SU-DHL-6 (cell line): ENCODE measurements at regions not wholly inside any gene's neighbourhood (a gene's known extent, or its start where the extent isn't known, plus 50 kb on each side); places are given as distances from the start of the nearest gene placed in this dataset.
"Not testable (repeated sequence)": the region's sequence is repeated elsewhere in the genome, so short reads cannot be mapped to it uniquely, and the experiment has no call there.

Experiments
- H2AFZ ChIP-seq: fragments of 200-600 bp; sonication (generic); 2 replicates; pipeline ENCODE4 v1.6.1; 2014; ENCODE audit warnings: low read depth, mild to moderate bottlenecking, moderate library complexity, mixed read lengths, antibody characterized with exemption, low read length; ENCODE audit not compliant: severe bottlenecking
- H3F3A ChIP-seq: fragments of 200-600 bp; shearing (Covaris generic); 2 replicates; pipeline ENCODE4 v1.6.0; 2016; ENCODE audit warnings: antibody characterized with exemption, mild to moderate bottlenecking; ENCODE audit not compliant: insufficient read depth
- H3K27ac ChIP-seq: fragments of 200-600 bp; sonication (generic); 2 replicates; pipeline ENCODE4 v1.5.1; 2016; ENCODE audit warnings: low read depth, mild to moderate bottlenecking, low read length, moderate library complexity, mixed read lengths
- H3K27me3 ChIP-seq: fragments of 200-600 bp; sonication (generic), shearing (Covaris generic); 2 replicates; pipeline ENCODE4 v1.6.0; 2014; ENCODE audit warnings: mild to moderate bottlenecking, low read length
- H3K36me3 ChIP-seq: fragments of 200-600 bp; sonication (generic); 2 replicates; pipeline ENCODE4 v1.6.1; 2014; ENCODE audit warnings: mild to moderate bottlenecking, low read length, mixed read lengths
- H3K4me2 ChIP-seq: fragments of 300-600, 200-600 bp; shearing (Covaris generic), sonication (generic); 2 replicates; pipeline ENCODE4 v1.6.0; 2014; ENCODE audit warnings: low read length, low read depth, mild to moderate bottlenecking; ENCODE audit not compliant: poor library complexity, severe bottlenecking
- H3K4me3 ChIP-seq: fragments of 200-600 bp; sonication (generic); 2 replicates; pipeline ENCODE4 v1.5.1; 2014; ENCODE audit warnings: antibody characterized with exemption, low read length, mild to moderate bottlenecking, mixed read lengths; ENCODE audit not compliant: insufficient read depth, poor library complexity, severe bottlenecking
- H3K79me2 ChIP-seq: fragments of 200-600 bp; sonication (generic); 2 replicates; pipeline ENCODE4 v1.6.1; 2014; ENCODE audit warnings: mild to moderate bottlenecking, low read length, moderate library complexity; ENCODE audit not compliant: insufficient read depth
- H3K9ac ChIP-seq: fragments of 200-600 bp; sonication (generic); 2 replicates; pipeline ENCODE4 v1.7.0; 2014; ENCODE audit warnings: mild to moderate bottlenecking, low read length
- H3K9me2 ChIP-seq: fragments of 200-600 bp; sonication (generic); replicated peaks from 2 replicates; pipeline ENCODE4 v1.6.1; 2014; ENCODE audit warnings: low read length; ENCODE audit not compliant: insufficient read depth
- H3K9me3 ChIP-seq: fragments of 200-600 bp; sonication (generic); 2 replicates; pipeline ENCODE4 v1.6.1; 2014; ENCODE audit warnings: low read length, mixed read lengths; ENCODE audit not compliant: insufficient read depth
- H4K20me1 ChIP-seq: fragments of 200-600 bp; sonication (generic); 2 replicates; pipeline ENCODE4 v1.6.1; 2014; ENCODE audit warnings: low read depth, mild to moderate bottlenecking, antibody characterized with exemption, low read length, moderate library complexity, mixed read lengths

DNA sequence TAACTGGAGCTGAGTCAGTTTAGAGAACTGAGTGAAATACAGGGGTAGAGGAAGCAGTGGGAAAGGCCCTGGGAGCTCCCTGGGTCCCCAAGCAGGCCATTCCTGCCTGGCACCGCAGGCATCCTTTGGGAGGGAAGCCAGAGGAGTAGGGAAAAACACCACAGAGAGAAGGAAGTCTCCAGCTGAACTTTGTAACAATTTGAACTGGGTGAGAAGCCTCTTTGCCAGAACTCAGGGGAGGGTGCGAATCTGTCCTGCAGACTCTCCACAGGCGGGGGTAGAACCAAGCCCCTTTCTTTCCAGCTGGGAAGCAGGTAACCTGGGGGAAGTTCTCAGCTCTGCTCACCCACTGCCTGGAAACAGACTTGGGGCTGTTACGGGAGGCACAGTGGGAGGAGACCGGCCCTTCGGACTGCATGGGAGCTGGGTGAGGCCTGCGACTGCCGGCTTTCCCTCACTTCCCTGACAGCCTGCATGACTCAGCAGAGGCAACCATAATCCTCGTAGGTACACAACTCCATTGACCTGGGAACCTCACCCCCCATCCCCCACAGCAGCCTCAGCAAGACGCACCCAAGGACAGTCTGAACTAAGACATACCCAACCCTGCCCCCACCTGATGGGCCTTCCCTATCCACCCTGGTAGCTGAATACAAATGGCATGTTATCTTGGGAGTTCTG lies 110.1 kb downstream of the ARHGAP11B start:
- H3F3A ChIP-seq, H3K9ac ChIP-seq, H3K79me2 ChIP-seq, H3K9me3 ChIP-seq, H3K27me3 ChIP-seq, H3K4me3 ChIP-seq, H3K9me2 ChIP-seq, H3K27ac ChIP-seq, H2AFZ ChIP-seq, H4K20me1 ChIP-seq, H3K4me2 ChIP-seq: not testable (repeated sequence)
- H3K36me3 ChIP-seq = peaks cover 14% of the 10 kb centered on the region

GRCh38 chr15:30742796-30743195 lies 116.9 kb downstream of the ARHGAP11B start:
- not testable (repeated sequence) for H3K9ac ChIP-seq, H3K27me3 ChIP-seq, H3K4me3 ChIP-seq, H3K9me2 ChIP-seq, H3K79me2 ChIP-seq, H3K9me3 ChIP-seq, H3K36me3 ChIP-seq, H2AFZ ChIP-seq, H3K4me2 ChIP-seq, H4K20me1 ChIP-seq, H3K27ac ChIP-seq, H3F3A ChIP-seq

- not testable (repeated sequence) for H3K36me3 ChIP-seq, H3K9me2 ChIP-seq, H3K27me3 ChIP-seq, H3K9ac ChIP-seq, H3K4me2 ChIP-seq, H3K27ac ChIP-seq, H3K9me3 ChIP-seq, H2AFZ ChIP-seq, H3K79me2 ChIP-seq, H3K4me3 ChIP-seq, H4K20me1 ChIP-seq, H3F3A ChIP-seq
Observed at GRCh38 chr15:30749048-30749447, 123.1 kb downstream of the ARHGAP11B start.

DNA sequence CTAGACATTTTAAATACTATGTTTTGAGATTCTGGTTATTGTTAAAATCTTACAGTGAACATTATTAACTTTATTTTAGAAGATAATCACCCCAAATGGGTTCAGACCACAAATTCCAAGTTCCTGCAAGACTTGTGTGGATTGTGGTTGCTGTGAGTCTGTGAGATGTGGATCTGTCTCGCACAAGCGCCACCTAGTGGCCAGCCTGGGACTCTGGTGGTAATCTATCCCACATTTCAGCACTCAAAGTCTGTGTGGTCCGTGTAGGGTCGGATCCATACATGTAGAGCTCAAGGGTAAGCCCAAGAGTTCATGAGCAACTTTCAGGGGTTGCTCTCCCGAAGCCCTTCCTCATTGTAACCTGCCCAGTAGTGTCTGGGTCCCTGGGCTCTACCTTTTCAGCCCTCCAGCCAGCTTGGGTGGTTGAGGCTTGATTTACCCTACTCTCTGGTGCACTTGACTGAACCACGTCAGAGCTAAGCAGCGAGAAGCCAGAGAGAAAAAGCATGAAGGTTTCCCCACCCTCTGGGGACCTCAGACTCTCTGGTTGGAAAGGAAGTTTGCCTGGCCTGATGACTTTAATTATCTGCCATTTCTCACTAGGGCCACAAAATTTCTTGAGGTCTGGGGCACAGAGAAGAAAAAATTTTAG lies 129.2 kb downstream of the ARHGAP11B start:
- H3K4me2 ChIP-seq, H3K9me2 ChIP-seq, H3K79me2 ChIP-seq, H3K27ac ChIP-seq, H3K4me3 ChIP-seq, H4K20me1 ChIP-seq, H2AFZ ChIP-seq, H3K36me3 ChIP-seq, H3K9me3 ChIP-seq, H3F3A ChIP-seq, H3K9ac ChIP-seq, H3K27me3 ChIP-seq: not testable (repeated sequence)

DNA sequence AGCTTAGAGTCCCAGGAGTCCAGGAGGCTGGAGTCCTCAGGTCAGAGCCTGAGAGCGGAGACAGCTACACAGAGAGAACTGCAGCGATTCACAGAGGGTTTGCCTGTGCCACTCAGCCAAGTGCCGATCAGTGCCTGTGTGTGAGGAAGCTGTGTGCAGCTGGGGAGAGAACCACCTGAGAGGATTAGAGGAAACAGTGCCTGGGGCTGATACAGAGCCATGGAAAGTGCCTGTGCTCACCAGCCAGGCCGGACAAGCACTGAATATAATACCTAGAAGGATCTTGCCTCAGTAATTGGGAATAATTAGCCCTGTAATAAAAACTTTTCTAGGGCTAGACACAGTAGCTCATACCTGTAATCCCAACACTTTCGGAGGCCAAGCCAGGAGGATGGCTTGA lies 134.7 kb downstream of the ARHGAP11B start:
- H3K4me2 ChIP-seq, H3K79me2 ChIP-seq, H3K4me3 ChIP-seq, H4K20me1 ChIP-seq, H3K9me3 ChIP-seq, H3F3A ChIP-seq, H3K27me3 ChIP-seq, H3K9me2 ChIP-seq, H3K27ac ChIP-seq, H3K36me3 ChIP-seq, H3K9ac ChIP-seq, H2AFZ ChIP-seq: not testable (repeated sequence)

GRCh38 chr15:30761365-30761764 lies 135.4 kb downstream of the ARHGAP11B start:
- H3K79me2 ChIP-seq, H3K36me3 ChIP-seq: not testable (repeated sequence)

DNA sequence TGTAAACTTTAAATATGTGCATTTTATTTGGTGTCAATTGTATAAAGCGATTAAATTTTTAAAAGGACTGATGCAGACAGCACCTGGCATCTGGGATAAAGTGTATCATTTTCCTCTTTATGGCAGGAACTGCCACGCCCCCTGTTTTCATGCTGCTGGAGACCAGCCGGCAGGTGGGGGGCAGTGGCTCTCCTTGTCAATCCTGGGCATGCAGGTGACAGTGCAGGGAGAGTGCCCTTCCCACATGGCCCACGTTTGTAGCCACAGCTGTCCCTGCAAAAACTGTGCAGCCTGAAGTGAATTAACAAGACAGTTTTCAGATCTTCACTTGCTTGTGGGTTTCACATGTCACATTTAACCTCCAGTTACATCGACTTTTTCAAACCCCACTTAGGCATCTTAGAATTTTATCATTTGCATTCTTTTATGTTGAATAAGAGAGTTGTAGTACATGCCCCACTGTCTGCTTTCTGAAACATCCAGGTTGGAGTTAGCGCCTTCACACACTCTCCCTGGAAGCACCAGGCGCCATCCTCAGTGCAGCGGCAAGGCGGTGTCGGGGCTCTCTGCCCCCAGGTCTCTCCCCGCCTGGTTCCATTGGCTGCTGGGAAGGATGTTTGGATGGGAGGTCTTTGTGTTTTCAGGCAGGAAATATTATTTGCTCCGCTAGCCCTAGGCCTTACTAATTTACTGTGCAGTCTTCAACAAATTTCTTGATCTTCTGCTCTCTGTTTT lies 134.2 kb upstream of the FAN1 start:
- not testable (repeated sequence) for H3K4me2 ChIP-seq, H3F3A ChIP-seq, H3K9ac ChIP-seq, H4K20me1 ChIP-seq, H3K27me3 ChIP-seq, H3K27ac ChIP-seq, H3K4me3 ChIP-seq, H3K9me2 ChIP-seq, H3K9me3 ChIP-seq, H3K79me2 ChIP-seq, H3K36me3 ChIP-seq, H2AFZ ChIP-seq

More at GRCh38 chr15:30761365-30761764, 135.4 kb downstream of the ARHGAP11B start:
- H3F3A ChIP-seq, H3K27ac ChIP-seq, H3K9me2 ChIP-seq, H4K20me1 ChIP-seq, H3K4me2 ChIP-seq, H3K9ac ChIP-seq, H2AFZ ChIP-seq, H3K4me3 ChIP-seq, H3K27me3 ChIP-seq, H3K9me3 ChIP-seq: not testable (repeated sequence)
